ENCODE measurements at regions not wholly inside any gene's neighbourhood (a gene's known extent, or its start where the extent isn't known, plus 50 kb on each side); places are given as distances from the start of the nearest gene placed in this dataset.

- no peak for ATAC-seq
- no peak for TF ChIP-seq ESRRG (CRISPR knock-in tag; IDR thresholded peaks at IDR 0.05)
- no peak for TF ChIP-seq SNAI2 (CRISPR knock-in tag; IDR thresholded peaks at IDR 0.05)
- no peak for TF ChIP-seq TSHZ2 (CRISPR knock-in tag; IDR thresholded peaks at IDR 0.05)
- TF ChIP-seq OSR1 (CRISPR knock-in tag; IDR thresholded peaks at IDR 0.05), result no peak
- TF ChIP-seq ISL1 (CRISPR knock-in tag; IDR thresholded peaks at IDR 0.05), result no peak
- TF ChIP-seq TCF4 (CRISPR knock-in tag; IDR thresholded peaks at IDR 0.05; ENCODE audit: borderline replicate concordance), result no peak
- TF ChIP-seq CREB5 (CRISPR knock-in tag; IDR thresholded peaks at IDR 0.05; ENCODE audit: low read depth), result no peak
- no peak for TF ChIP-seq PPARA (CRISPR knock-in tag; IDR thresholded peaks at IDR 0.05; ENCODE audit: borderline replicate concordance)
- TF ChIP-seq RARB (CRISPR knock-in tag; IDR thresholded peaks at IDR 0.05), result no peak
- no peak for TF ChIP-seq BACH2 (CRISPR knock-in tag; IDR thresholded peaks at IDR 0.05; ENCODE audit: borderline replicate concordance)
- TF ChIP-seq TOX (CRISPR knock-in tag; IDR thresholded peaks at IDR 0.05; ENCODE audit: borderline replicate concordance), result no peak
Observed at GRCh38 chr14:44833376-44834060, 128.2 kb downstream of the KLHL28 start.

GRCh38 chr14:44830371-44830770 lies 131.4 kb downstream of the KLHL28 start:
- no peak for TF ChIP-seq BACH2 (CRISPR knock-in tag; IDR thresholded peaks at IDR 0.05; ENCODE audit: borderline replicate concordance)
- no peak for TF ChIP-seq CREB5 (CRISPR knock-in tag; IDR thresholded peaks at IDR 0.05; ENCODE audit: low read depth)
- TF ChIP-seq RARB (CRISPR knock-in tag; IDR thresholded peaks at IDR 0.05), result no peak
- TF ChIP-seq ISL1 (CRISPR knock-in tag; IDR thresholded peaks at IDR 0.05), result no peak
- TF ChIP-seq ZFP30 (CRISPR knock-in tag; IDR thresholded peaks at IDR 0.05), result no peak
- TF ChIP-seq TOX (CRISPR knock-in tag; IDR thresholded peaks at IDR 0.05; ENCODE audit: borderline replicate concordance), result no peak
- no peak for TF ChIP-seq OSR1 (CRISPR knock-in tag; IDR thresholded peaks at IDR 0.05)
- no peak for TF ChIP-seq ZC3H10 (CRISPR knock-in tag; IDR thresholded peaks at IDR 0.05)
- TF ChIP-seq POU6F1 (CRISPR knock-in tag; IDR thresholded peaks at IDR 0.05; ENCODE audit: borderline replicate concordance, low read depth), result no peak
- ATAC-seq, result no peak

- no peak for ATAC-seq
- no peak for TF ChIP-seq ZC3H10 (CRISPR knock-in tag; IDR thresholded peaks at IDR 0.05)
- no peak for TF ChIP-seq OSR1 (CRISPR knock-in tag; IDR thresholded peaks at IDR 0.05)
- no peak for TF ChIP-seq ZFP3 (CRISPR knock-in tag; IDR thresholded peaks at IDR 0.05)
- no peak for TF ChIP-seq CSDC2 (CRISPR knock-in tag; IDR thresholded peaks at IDR 0.05)
- no peak for TF ChIP-seq CREB5 (CRISPR knock-in tag; IDR thresholded peaks at IDR 0.05; ENCODE audit: low read depth)
- TF ChIP-seq ZNF8 (CRISPR knock-in tag; IDR thresholded peaks at IDR 0.05), result no peak
- TF ChIP-seq GLIS3 (CRISPR knock-in tag; IDR thresholded peaks at IDR 0.05), result no peak
- TF ChIP-seq TCF4 (CRISPR knock-in tag; IDR thresholded peaks at IDR 0.05; ENCODE audit: borderline replicate concordance), result no peak
- no peak for TF ChIP-seq CSRNP3 (CRISPR knock-in tag; IDR thresholded peaks at IDR 0.05)
- no peak for TF ChIP-seq PPARA (CRISPR knock-in tag; IDR thresholded peaks at IDR 0.05; ENCODE audit: borderline replicate concordance)
Observed at GRCh38 chr14:44829021-44829420, 132.7 kb downstream of the KLHL28 start.

Data from SK-N-SH treated with all-trans-retinoic acid at 6 μM for 48 hours (cell line).